MM.1S (cell line): ENCODE measurements at regions not wholly inside any gene's neighbourhood (a gene's known extent, or its start where the extent isn't known, plus 50 kb on each side); places are given as distances from the start of the nearest gene placed in this dataset.

Experiments used
- DNase-seq: peaks from one replicate; pipeline ENCODE4 v3.0.0-alpha.2; 2015
- H2AFZ ChIP-seq: fragments of 300-600 bp; sonication (generic); 2 replicates; pipeline ENCODE4 v1.6.0; 2016; ENCODE audit warnings: antibody characterized with exemption, low read length
- H3F3A ChIP-seq: fragments of 300-600 bp; sonication (generic); 2 replicates; pipeline ENCODE4 v1.6.1; 2016; ENCODE audit warnings: mild to moderate bottlenecking, antibody characterized with exemption, low read length, moderate library complexity, mixed read lengths; ENCODE audit not compliant: insufficient read depth
- H3K27ac ChIP-seq: fragments of 300-600 bp; sonication (generic); 2 replicates; pipeline ENCODE4 v1.5.1; 2016; ENCODE audit warnings: mild to moderate bottlenecking, low read length
- H3K27me3 ChIP-seq: fragments of 300-600 bp; sonication (generic); replicated peaks from 2 replicates; pipeline ENCODE4 v1.6.0; 2016; ENCODE audit warnings: low read length; ENCODE audit not compliant: insufficient read depth
- H3K36me3 ChIP-seq: fragments of 300-600 bp; sonication (generic); replicated peaks from 2 replicates; pipeline ENCODE4 v1.6.1; 2016; ENCODE audit warnings: mild to moderate bottlenecking, low read length, mixed read lengths; ENCODE audit not compliant: insufficient read depth
- H3K4me1 ChIP-seq: fragments of 300-600 bp; sonication (generic); 2 replicates; pipeline ENCODE4 v1.6.1; 2016; ENCODE audit warnings: low read length, mixed read lengths
- H3K4me2 ChIP-seq: fragments of 300-600 bp; sonication (generic); 2 replicates; pipeline ENCODE4 v1.6.0; 2016; ENCODE audit warnings: low read depth, low read length
- H3K4me3 ChIP-seq: fragments of 300-600 bp; sonication (generic); 2 replicates; pipeline ENCODE4 v1.5.1; 2016; ENCODE audit warnings: low read length, mixed read lengths
- H3K79me2 ChIP-seq: fragments of 300-600 bp; sonication (generic); 2 replicates; pipeline ENCODE4 v1.6.1; 2016; ENCODE audit warnings: mixed run types, low read length, mixed read lengths
- H3K9ac ChIP-seq: fragments of 300-600 bp; sonication (generic); 2 replicates; pipeline ENCODE4 v1.6.1; 2016; ENCODE audit warnings: low read length, mixed read lengths
- H3K9me2 ChIP-seq: fragments of 300-600 bp; sonication (generic); replicated peaks from 2 replicates; pipeline ENCODE4 v1.6.1; 2016; ENCODE audit warnings: mild to moderate bottlenecking, low read length, mixed read lengths; ENCODE audit not compliant: insufficient read depth
- H3K9me3 ChIP-seq: fragments of 300-600 bp; sonication (generic); replicated peaks from 2 replicates; pipeline ENCODE4 v1.6.1; 2016; ENCODE audit warnings: mild to moderate bottlenecking, low read length, mixed read lengths; ENCODE audit not compliant: insufficient read depth
- H4K20me1 ChIP-seq: fragments of 300-600 bp; sonication (generic); 2 replicates; pipeline ENCODE4 v1.6.1; 2016; ENCODE audit warnings: mild to moderate bottlenecking, low read length, moderate library complexity, mixed read lengths; ENCODE audit not compliant: insufficient read depth
- CTCF ChIP-seq: fragments of 300-600 bp; sonication (generic); IDR thresholded peaks from 2 replicates; pipeline ENCODE4 v1.5.1; 2016; ENCODE audit warnings: antibody characterized with exemption, low read length, mixed read lengths
- EZH2 ChIP-seq: fragments of 300-600 bp; sonication (generic); optimal IDR thresholded peaks from 2 replicates; pipeline ENCODE3; 2017; ENCODE audit warnings: low read depth, mild to moderate bottlenecking, antibody characterized with exemption, low read length, mixed read lengths
- EZH2phosphoT487 ChIP-seq: fragments of 300-600 bp; sonication (generic); IDR thresholded peaks from 2 replicates; pipeline ENCODE4 v1.6.1; 2018; ENCODE audit warnings: antibody characterized with exemption, low read length

GRCh38 chr2:163367825-163368582 lies 367.8 kb downstream of the FIGN start:
- Histone ChIP-seq H3K4me1 (no peaks in the 10 kb centered on the region), H3K9me2 (no peaks in the 10 kb centered on the region), H3K27ac (no peak overlapping the region), H3F3A (no peaks in the 10 kb centered on the region), H3K9me3 (no peaks in the 10 kb centered on the region), H3K4me3 (no peak overlapping the region), H4K20me1 (no peaks in the 10 kb centered on the region), H3K27me3 (no peaks in the 10 kb centered on the region), H2AFZ (no peak overlapping the region), H3K9ac (no peak overlapping the region), H3K36me3 (no peaks in the 10 kb centered on the region), H3K79me2 (no peaks in the 10 kb centered on the region), H3K4me2 (no peak overlapping the region)
- TF ChIP-seq EZH2phosphoT487 (no peak), CTCF (no peak), EZH2 (no peak)
- DNase-seq: no peak

DNA sequence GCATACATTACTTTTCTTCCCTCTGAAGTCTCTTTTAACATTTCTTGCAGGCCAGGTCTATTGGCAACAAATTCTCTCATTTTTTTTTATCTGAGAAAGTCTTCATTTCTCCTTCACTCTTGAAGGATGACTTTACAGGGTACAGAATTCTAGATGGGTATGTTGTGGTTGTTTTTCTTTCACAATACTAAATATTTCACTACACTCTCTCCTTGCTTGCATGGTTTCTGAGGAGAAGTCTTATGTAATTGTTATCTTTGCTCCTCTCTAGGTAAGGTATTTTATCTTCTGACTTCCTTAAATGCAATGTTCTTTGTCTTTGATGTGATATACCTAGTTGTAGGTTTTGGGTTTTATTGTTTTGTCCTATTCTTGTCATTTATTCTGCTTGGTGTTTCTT lies 371.1 kb downstream of the FIGN start:
- Histone ChIP-seq H3K9ac (no peak overlapping the region), H3K9me2 (no peaks in the 10 kb centered on the region), H3K27me3 (no peaks in the 10 kb centered on the region), H3K79me2 (no peaks in the 10 kb centered on the region), H3K36me3 (no peaks in the 10 kb centered on the region), H3F3A (no peaks in the 10 kb centered on the region), H3K4me3 (no peak overlapping the region), H3K9me3 (no peaks in the 10 kb centered on the region), H3K27ac (no peak overlapping the region), H4K20me1 (no peaks in the 10 kb centered on the region), H3K4me2 (no peak overlapping the region), H2AFZ (no peak overlapping the region), H3K4me1 (no peaks in the 10 kb centered on the region)
- DNase-seq: no peak
- TF ChIP-seq EZH2 (no peak), CTCF (no peak), EZH2phosphoT487 (no peak)

- no peaks in the 10 kb centered on the region for H3F3A ChIP-seq
- DNase-seq: no peak
- no peak overlapping the region for H3K9ac ChIP-seq
- TF ChIP-seq EZH2 (no peak), EZH2phosphoT487 (no peak), CTCF (no peak)
- H3K9me3 ChIP-seq: no peaks in the 10 kb centered on the region
- no peak overlapping the region for H2AFZ ChIP-seq
- H3K4me1 ChIP-seq: no peaks in the 10 kb centered on the region
- H3K27me3 ChIP-seq: no peaks in the 10 kb centered on the region
- H3K79me2 ChIP-seq: no peaks in the 10 kb centered on the region
- no peak overlapping the region for H3K4me3 ChIP-seq
- no peak overlapping the region for H3K27ac ChIP-seq
- H4K20me1 ChIP-seq: no peaks in the 10 kb centered on the region
- no peak overlapping the region for H3K4me2 ChIP-seq
- no peaks in the 10 kb centered on the region for H3K9me2 ChIP-seq
- H3K36me3 ChIP-seq: no peaks in the 10 kb centered on the region
Observed at GRCh38 chr2:163353551-163353950, 382.3 kb downstream of the FIGN start.
